T-helper 1 cell treated with Interleukin-12 subunit alpha and Interleukin-12 subunit beta and Interleukin-4 antibody, amounts not matched to agents 30 μg/mL and 1 μg/mL, for 36 hours (primary cell): ENCODE measurements at regions not wholly inside any gene's neighbourhood (a gene's known extent, or its start where the extent isn't known, plus 50 kb on each side); places are given as distances from the start of the nearest gene placed in this dataset.
"Not testable (repeated sequence)": the region's sequence is repeated elsewhere in the genome, so short reads cannot be mapped to it uniquely, and the experiment has no call there.

Source experiments
- H3K27ac Mint-ChIP-seq: one replicate; pipeline ENCODE4 v1.8.0; 2021; ENCODE audit warnings: mild to moderate bottlenecking, mixed read lengths
- H3K27me3 Mint-ChIP-seq: one replicate; pipeline ENCODE4 v1.8.0; 2021; ENCODE audit warnings: low read depth, mixed read lengths
- H3K36me3 Mint-ChIP-seq: one replicate; pipeline ENCODE4 v1.8.0; 2021; ENCODE audit warnings: low read depth, mixed read lengths
- H3K4me1 Mint-ChIP-seq: one replicate; pipeline ENCODE4 v1.8.0; 2021; ENCODE audit warnings: low read depth, mixed read lengths
- H3K4me3 Mint-ChIP-seq: one replicate; pipeline ENCODE4 v1.8.0; 2021; ENCODE audit warnings: mild to moderate bottlenecking, moderate library complexity, mixed read lengths
- H3K9me3 Mint-ChIP-seq: one replicate; pipeline ENCODE4 v1.8.0; 2021; ENCODE audit warnings: mixed read lengths

GRCh38 chr1:238628110-238628509 lies 737.4 kb upstream of the ZP4 start:
- Mint-ChIP-seq H3K36me3 (no peaks in the 10 kb centered on the region), H3K9me3 (peaks cover 13% of the 10 kb centered on the region), H3K27ac (no peak overlapping the region), H3K4me1 (peaks cover 1% of the 10 kb centered on the region), H3K27me3 (no peaks in the 10 kb centered on the region), H3K4me3 (no peak overlapping the region)

- H3K27ac Mint-ChIP-seq: no peak overlapping the region
Observed at GRCh38 chr1:238624776-238625175, 734.1 kb upstream of the ZP4 start.

GRCh38 chr1:238621405-238621804 lies 730.7 kb upstream of the ZP4 start:
- Mint-ChIP-seq H3K27me3 (no peaks in the 10 kb centered on the region), H3K27ac (no peak overlapping the region), H3K4me3 (no peak overlapping the region), H3K4me1 (peaks cover 1% of the 10 kb centered on the region), H3K9me3 (no peaks in the 10 kb centered on the region), H3K36me3 (no peaks in the 10 kb centered on the region)

More at GRCh38 chr1:238624776-238625175, 734.1 kb upstream of the ZP4 start:
- no peaks in the 10 kb centered on the region for H3K27me3 Mint-ChIP-seq
- peaks cover 1% of the 10 kb centered on the region for H3K4me1 Mint-ChIP-seq
- no peak overlapping the region for H3K4me3 Mint-ChIP-seq
- H3K36me3 Mint-ChIP-seq: no peaks in the 10 kb centered on the region
- H3K9me3 Mint-ChIP-seq: peaks cover 13% of the 10 kb centered on the region

GRCh38 chr1:238619652-238620051 lies 728.9 kb upstream of the ZP4 start:
- H3K4me3 Mint-ChIP-seq: no peak overlapping the region
- H3K4me1 Mint-ChIP-seq: no peaks in the 10 kb centered on the region
- no peaks in the 10 kb centered on the region for H3K36me3 Mint-ChIP-seq
- no peaks in the 10 kb centered on the region for H3K27me3 Mint-ChIP-seq
- H3K9me3 Mint-ChIP-seq: no peaks in the 10 kb centered on the region
- H3K27ac Mint-ChIP-seq: no peak overlapping the region

GRCh38 chr1:238611406-238611805 lies 720.7 kb upstream of the ZP4 start:
- H3K4me3 Mint-ChIP-seq: no peak overlapping the region
- H3K4me1 Mint-ChIP-seq: peaks cover 3% of the 10 kb centered on the region
- H3K27ac Mint-ChIP-seq: no peak overlapping the region
- H3K27me3 Mint-ChIP-seq: no peaks in the 10 kb centered on the region
- H3K36me3 Mint-ChIP-seq: no peaks in the 10 kb centered on the region
- H3K9me3 Mint-ChIP-seq: peaks cover 7% of the 10 kb centered on the region

- Mint-ChIP-seq H3K4me3 (no peak overlapping the region), H3K27me3 (no peaks in the 10 kb centered on the region), H3K36me3 (no peaks in the 10 kb centered on the region), H3K9me3 (peaks cover 8% of the 10 kb centered on the region), H3K27ac (no peak overlapping the region), H3K4me1 (peaks cover 3% of the 10 kb centered on the region)
Observed at GRCh38 chr1:238608144-238608543, 717.4 kb upstream of the ZP4 start.

- H3K9me3 Mint-ChIP-seq: peaks cover 10% of the 10 kb centered on the region
- H3K27ac Mint-ChIP-seq: peak overlapping the region; percentile 50
- H3K4me3 Mint-ChIP-seq: no peak overlapping the region
- H3K36me3 Mint-ChIP-seq: no peaks in the 10 kb centered on the region
- H3K4me1 Mint-ChIP-seq: peaks cover 3% of the 10 kb centered on the region
- no peaks in the 10 kb centered on the region for H3K27me3 Mint-ChIP-seq
Observed at GRCh38 chr1:238606896-238607295, 716.2 kb upstream of the ZP4 start.

- Mint-ChIP-seq H3K36me3 (no peaks in the 10 kb centered on the region), H3K27ac (no peak overlapping the region), H3K4me1 (peaks cover 3% of the 10 kb centered on the region), H3K9me3 (peaks cover 10% of the 10 kb centered on the region), H3K27me3 (no peaks in the 10 kb centered on the region), H3K4me3 (no peak overlapping the region)
Observed at GRCh38 chr1:238606457-238606856, 715.7 kb upstream of the ZP4 start.

GRCh38 chr1:238604357-238604756 lies 713.6 kb upstream of the ZP4 start:
- peaks cover 3% of the 10 kb centered on the region for H3K4me1 Mint-ChIP-seq
- no peaks in the 10 kb centered on the region for H3K27me3 Mint-ChIP-seq
- peaks cover 7% of the 10 kb centered on the region for H3K9me3 Mint-ChIP-seq
- no peak overlapping the region for H3K27ac Mint-ChIP-seq
- no peaks in the 10 kb centered on the region for H3K36me3 Mint-ChIP-seq
- H3K4me3 Mint-ChIP-seq: no peak overlapping the region

- H3K36me3 Mint-ChIP-seq, H3K9me3 Mint-ChIP-seq: not testable (repeated sequence)
Observed at GRCh38 chr1:238601604-238602003, 710.9 kb upstream of the ZP4 start.

GRCh38 chr1:238596703-238597102 lies 706.0 kb upstream of the ZP4 start:
- Mint-ChIP-seq H3K36me3 (no peaks in the 10 kb centered on the region), H3K27ac (no peak overlapping the region), H3K9me3 (no peaks in the 10 kb centered on the region), H3K4me3 (no peak overlapping the region), H3K4me1 (no peaks in the 10 kb centered on the region), H3K27me3 (no peaks in the 10 kb centered on the region)

More at GRCh38 chr1:238601604-238602003, 710.9 kb upstream of the ZP4 start:
- not testable (repeated sequence) for H3K4me3 Mint-ChIP-seq, H3K27ac Mint-ChIP-seq, H3K27me3 Mint-ChIP-seq, H3K4me1 Mint-ChIP-seq

GRCh38 chr1:238592621-238593020 lies 701.9 kb upstream of the ZP4 start:
- H3K36me3 Mint-ChIP-seq: no peaks in the 10 kb centered on the region
- H3K27me3 Mint-ChIP-seq: no peaks in the 10 kb centered on the region
- H3K4me3 Mint-ChIP-seq: no peak overlapping the region
- H3K4me1 Mint-ChIP-seq: no peaks in the 10 kb centered on the region
- no peaks in the 10 kb centered on the region for H3K9me3 Mint-ChIP-seq
- H3K27ac Mint-ChIP-seq: no peak overlapping the region

- H3K4me3 Mint-ChIP-seq: no peak overlapping the region
- no peaks in the 10 kb centered on the region for H3K27me3 Mint-ChIP-seq
- no peaks in the 10 kb centered on the region for H3K36me3 Mint-ChIP-seq
- H3K9me3 Mint-ChIP-seq: no peaks in the 10 kb centered on the region
- H3K4me1 Mint-ChIP-seq: no peaks in the 10 kb centered on the region
- H3K27ac Mint-ChIP-seq: no peak overlapping the region
Observed at GRCh38 chr1:238589843-238590435, 699.2 kb upstream of the ZP4 start.

- H3K9me3 Mint-ChIP-seq: peaks cover 3% of the 10 kb centered on the region
- no peaks in the 10 kb centered on the region for H3K27me3 Mint-ChIP-seq
- H3K27ac Mint-ChIP-seq: no peak overlapping the region
- H3K36me3 Mint-ChIP-seq: no peaks in the 10 kb centered on the region
- H3K4me1 Mint-ChIP-seq: no peaks in the 10 kb centered on the region
- no peak overlapping the region for H3K4me3 Mint-ChIP-seq
Observed at GRCh38 chr1:238582816-238583215, 692.1 kb upstream of the ZP4 start.

- H3K4me1 Mint-ChIP-seq: no peaks in the 10 kb centered on the region
- H3K27me3 Mint-ChIP-seq: no peaks in the 10 kb centered on the region
- H3K27ac Mint-ChIP-seq: no peak overlapping the region
- H3K9me3 Mint-ChIP-seq: peaks cover 3% of the 10 kb centered on the region
- H3K36me3 Mint-ChIP-seq: no peaks in the 10 kb centered on the region
- H3K4me3 Mint-ChIP-seq: no peak overlapping the region
Observed at GRCh38 chr1:238581332-238581731, 690.6 kb upstream of the ZP4 start.

- Mint-ChIP-seq H3K4me3 (no peak overlapping the region), H3K27ac (no peak overlapping the region), H3K9me3 (peaks cover 12% of the 10 kb centered on the region), H3K27me3 (no peaks in the 10 kb centered on the region), H3K36me3 (no peaks in the 10 kb centered on the region), H3K4me1 (no peaks in the 10 kb centered on the region)
Observed at GRCh38 chr1:238568735-238569134, 678.0 kb upstream of the ZP4 start.
